H9 (cell line): ENCODE measurements at regions not wholly inside any gene's neighbourhood (a gene's known extent, or its start where the extent isn't known, plus 50 kb on each side); places are given as distances from the start of the nearest gene placed in this dataset.
A peak's percentile ranks its signal among the peaks of the same experiment; 100 is the strongest.

ENCODE experiments used
- DNase-seq: peaks from one replicate; pipeline ENCODE4 v3.0.0-alpha.2; 2017
- H2AFZ ChIP-seq: one replicate; pipeline ENCODE4 v1.6.1; 2013; ENCODE audit warnings: mild to moderate bottlenecking, low read length, control low read depth, moderate library complexity
- H2AK5ac ChIP-seq: 2 replicates; pipeline ENCODE4 v1.6.1; 2013; ENCODE audit warnings: low read length, control low read depth, mixed read lengths; ENCODE audit not compliant: insufficient read length
- H2BK120ac ChIP-seq: one replicate; pipeline ENCODE4 v1.6.1; 2013; ENCODE audit warnings: low read depth, mild to moderate bottlenecking, low read length, control low read depth, inconsistent platforms; ENCODE audit not compliant: poor library complexity, severe bottlenecking
- H2BK12ac ChIP-seq: 2 replicates; pipeline ENCODE4 v1.6.1; 2013; ENCODE audit warnings: low read length, control low read depth, mixed read lengths, low read depth; ENCODE audit not compliant: insufficient read length
- H2BK15ac ChIP-seq: 2 replicates; pipeline ENCODE4 v1.6.1; 2013; ENCODE audit warnings: low read depth, low read length, control low read depth
- H2BK20ac ChIP-seq: one replicate; pipeline ENCODE4 v1.6.1; 2013; ENCODE audit warnings: low read depth, mild to moderate bottlenecking, low read length, control low read depth, inconsistent platforms; ENCODE audit not compliant: poor library complexity, severe bottlenecking
- H2BK5ac ChIP-seq: 2 replicates; pipeline ENCODE4 v1.6.1; 2013; ENCODE audit warnings: low read length, control low read depth, mixed read lengths; ENCODE audit not compliant: insufficient read length
- H3K14ac ChIP-seq: 2 replicates; pipeline ENCODE4 v1.6.1; 2013; ENCODE audit warnings: low read length, control low read depth; ENCODE audit not compliant: insufficient read depth
- H3K18ac ChIP-seq: 2 replicates; pipeline ENCODE4 v1.6.1; 2013; ENCODE audit warnings: low read depth, mild to moderate bottlenecking, mixed read lengths, low read length, control low read depth; ENCODE audit not compliant: insufficient read length
- H3K23ac ChIP-seq: 2 replicates; pipeline ENCODE4 v1.6.1; 2013; ENCODE audit warnings: low read length, control low read depth, mixed read lengths, low read depth; ENCODE audit not compliant: insufficient read length
- H3K23me2 ChIP-seq: 2 replicates; pipeline ENCODE4 v1.6.1; 2013; ENCODE audit warnings: low read depth, mild to moderate bottlenecking, mixed read lengths, low read length, control low read depth; ENCODE audit not compliant: insufficient read length, poor library complexity, severe bottlenecking
- H3K27ac ChIP-seq: 2 replicates; pipeline ENCODE4 v1.5.1; 2013; ENCODE audit warnings: low read length, control low read depth, mixed read lengths, low read depth; ENCODE audit not compliant: insufficient read length
- H3K27me3 ChIP-seq: 2 replicates; pipeline ENCODE4 v1.6.1; 2013; ENCODE audit warnings: low read length, control low read depth, inconsistent platforms; ENCODE audit not compliant: insufficient read depth
- H3K4ac ChIP-seq: 2 replicates; pipeline ENCODE4 v1.6.1; 2013; ENCODE audit warnings: low read depth, mild to moderate bottlenecking, control low read depth, inconsistent platforms, low read length, moderate library complexity
- H3K4me1 ChIP-seq: 2 replicates; pipeline ENCODE4 v1.6.1; 2013; ENCODE audit warnings: low read length, control low read depth, inconsistent platforms; ENCODE audit not compliant: insufficient read depth
- H3K4me2 ChIP-seq: 2 replicates; pipeline ENCODE4 v1.6.1; 2013; ENCODE audit warnings: low read length, control low read depth, mixed read lengths; ENCODE audit not compliant: insufficient read length, insufficient read depth
- H3K56ac ChIP-seq: 2 replicates; pipeline ENCODE4 v1.6.1; 2013; ENCODE audit warnings: low read depth, mild to moderate bottlenecking, mixed read lengths, low read length, control low read depth; ENCODE audit not compliant: insufficient read length
- H3K79me1 ChIP-seq: 2 replicates; pipeline ENCODE4 v1.6.1; 2013; ENCODE audit warnings: low read depth, mild to moderate bottlenecking, moderate library complexity, low read length, control low read depth, inconsistent platforms; ENCODE audit not compliant: insufficient read depth, poor library complexity, severe bottlenecking
- H3K79me2 ChIP-seq: 2 replicates; pipeline ENCODE4 v1.6.1; 2013; ENCODE audit warnings: low read length, control low read depth, inconsistent platforms; ENCODE audit not compliant: insufficient read depth
- H3K9ac ChIP-seq: 2 replicates; pipeline ENCODE4 v1.6.1; 2013; ENCODE audit warnings: low read length, control low read depth, mixed read lengths; ENCODE audit not compliant: insufficient read length; ENCODE audit errors: extremely low read depth
- H3K9me3 ChIP-seq: one replicate; pipeline ENCODE4 v1.6.1; 2013; ENCODE audit warnings: low read depth, low read length, inconsistent platforms; ENCODE audit not compliant: control insufficient read depth
- H3T11ph ChIP-seq: one replicate; pipeline ENCODE4 v1.6.1; 2013; ENCODE audit warnings: mild to moderate bottlenecking, low read length, control low read depth, inconsistent platforms
- H4K20me1 ChIP-seq: one replicate; pipeline ENCODE4 v1.6.1; 2013; ENCODE audit not compliant: control insufficient read depth, insufficient read length, insufficient read depth
- H4K5ac ChIP-seq: 2 replicates; pipeline ENCODE4 v1.6.1; 2013; ENCODE audit warnings: low read depth, mild to moderate bottlenecking, mixed read lengths, low read length, control low read depth; ENCODE audit not compliant: insufficient read length
- H4K8ac ChIP-seq: replicated peaks from 2 replicates; pipeline ENCODE4 v1.6.1; 2013; ENCODE audit warnings: low read length, control low read depth, mixed read lengths, low read depth; ENCODE audit not compliant: insufficient read length
- H4K91ac ChIP-seq: 2 replicates; pipeline ENCODE4 v1.6.1; 2013; ENCODE audit warnings: low read depth, mild to moderate bottlenecking, moderate library complexity, mixed read lengths, low read length, control low read depth; ENCODE audit not compliant: insufficient read length
- H3K27ac Mint-ChIP-seq, 3 experiments: 2 replicates in 2 of 3; 3 replicates in 1 of 3; pipeline ENCODE4 v1.8.0; 2020 to 2021; ENCODE audit warnings: mixed read lengths in 3 of 3, mild to moderate bottlenecking in 1 of 3, moderate library complexity in 1 of 3
- H3K27me3 Mint-ChIP-seq: 2 replicates; pipeline ENCODE4 v1.8.0; 2021; ENCODE audit warnings: low read depth, mild to moderate bottlenecking, moderate library complexity, mixed read lengths
- H3K36me3 Mint-ChIP-seq, 3 experiments: 2 replicates in 2 of 3; 3 replicates in 1 of 3; pipeline ENCODE4 v1.8.0; 2020 to 2021; ENCODE audit warnings: low read depth in 3 of 3, mixed read lengths in 3 of 3; ENCODE audit not compliant: insufficient read depth in 1 of 3
- H3K4me1 Mint-ChIP-seq, 2 experiments: 2 replicates each; pipeline ENCODE4 v1.8.0; 2020; ENCODE audit warnings: mixed read lengths in 2 of 2
- H3K4me3 Mint-ChIP-seq, 2 experiments: 2 replicates in 1 of 2; 3 replicates in 1 of 2; pipeline ENCODE4 v1.8.0; 2020 to 2021; ENCODE audit warnings: mild to moderate bottlenecking in 2 of 2, mixed read lengths in 2 of 2, moderate library complexity in 1 of 2
- H3K9me3 Mint-ChIP-seq, 2 experiments: 2 replicates in 1 of 2; 3 replicates in 1 of 2; pipeline ENCODE4 v1.8.0; 2020; ENCODE audit warnings: mild to moderate bottlenecking in 2 of 2, mixed read lengths in 2 of 2, moderate library complexity in 1 of 2
- WGBS: extraction: QIAGEN DNeasy Blood & Tissue Kit; methylation state at CpG from one replicate; pipeline ENCODE4 v1.1.7; 2013; ENCODE audit warnings: missing lambda C conversion rate, low lambda C conversion rate, mixed read lengths; ENCODE audit not compliant: insufficient read length; ENCODE audit errors: extremely low coverage; 5-methylcytosine and 5-hydroxymethylcytosine counted together
- TF ChIP-seq, protein P1 (sequence below): fragments of 200-600 bp; sonication (generic); conservative IDR thresholded peaks from 3 replicates; pipeline ENCODE4 v1.8.0; 2021; ENCODE audit warnings: antibody characterized with exemption, mild to moderate bottlenecking

DNA sequence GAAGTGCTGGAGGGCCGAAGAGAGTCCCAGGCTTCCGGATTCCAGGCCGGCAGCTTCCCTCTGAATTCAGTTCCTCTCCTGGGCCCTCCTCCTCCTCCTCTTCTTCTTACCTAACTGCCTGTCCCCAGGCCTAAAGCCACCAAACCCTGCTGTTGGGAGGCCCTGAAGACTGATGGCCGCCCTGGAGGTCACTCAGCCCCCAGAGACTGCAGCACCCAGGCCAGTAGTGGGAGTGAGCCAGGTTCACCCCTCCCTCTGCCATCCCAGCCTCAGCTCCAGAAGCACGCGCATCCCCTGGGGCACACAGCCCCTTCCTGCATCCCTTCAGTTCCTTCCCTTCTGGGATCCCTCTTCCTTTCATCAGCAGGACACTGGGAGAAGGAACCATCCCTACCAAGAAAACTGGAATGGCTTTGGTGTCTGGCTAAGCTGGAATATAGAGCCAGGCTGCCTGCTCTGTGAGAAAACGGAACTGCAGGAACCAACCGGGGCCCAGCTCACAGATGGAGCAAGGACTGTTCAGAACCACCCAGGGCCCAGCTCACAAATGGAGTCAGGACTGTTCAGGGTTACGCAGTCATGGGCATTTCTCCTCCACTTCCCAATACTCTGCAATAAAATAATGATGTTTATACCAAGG, 127.4 kb downstream of the NDUFA10 start:
- Histone ChIP-seq H3K14ac (no peak overlapping the region; the same call in 1 of the 2 replicates), H3K4ac (no peak overlapping the region), H2BK120ac (no peak overlapping the region), H3K9me3 (no peaks in the 10 kb centered on the region), H3K9ac (no peak overlapping the region), H3K56ac (no peak overlapping the region), H4K8ac (no peak overlapping the region), H3T11ph (no peak overlapping the region), H3K79me2 (no peaks in the 10 kb centered on the region), H2AFZ (no peak overlapping the region), H2AK5ac (no peak overlapping the region), H3K23ac (no peak overlapping the region), H2BK20ac (no peak overlapping the region), H2BK15ac (no peak overlapping the region), H2BK12ac (no peak overlapping the region), H3K27ac (no peak overlapping the region), H4K91ac (no peak overlapping the region), H2BK5ac (no peak overlapping the region), H4K20me1 (no peaks in the 10 kb centered on the region), H3K79me1 (no peaks in the 10 kb centered on the region), H3K4me2 (no peak overlapping the region), H3K4me1 (peaks cover 2% of the 10 kb centered on the region; the same call in 1 of the 2 replicates), H4K5ac (no peak overlapping the region), H3K23me2 (no peaks in the 10 kb centered on the region), H3K27me3 (no peaks in the 10 kb centered on the region), H3K18ac (no peak overlapping the region)
- Mint-ChIP-seq H3K4me1 (peaks cover 24 to 25% of the 10 kb centered on the region in 2 experiments), H3K27me3 (peaks cover 33% of the 10 kb centered on the region), H3K9me3 (peaks cover 5 to 7% of the 10 kb centered on the region in 2 experiments; a peak in 3 of 5 replicates), H3K4me3 (no peak overlapping the region), H3K36me3 (peaks cover 0 to 5% (median 3%) of the 10 kb centered on the region in 3 experiments; a peak in 4 of 7 replicates), H3K27ac (no peak overlapping the region)
- DNase-seq, result peak; percentile 26
- TF ChIP-seq, protein P1, sequence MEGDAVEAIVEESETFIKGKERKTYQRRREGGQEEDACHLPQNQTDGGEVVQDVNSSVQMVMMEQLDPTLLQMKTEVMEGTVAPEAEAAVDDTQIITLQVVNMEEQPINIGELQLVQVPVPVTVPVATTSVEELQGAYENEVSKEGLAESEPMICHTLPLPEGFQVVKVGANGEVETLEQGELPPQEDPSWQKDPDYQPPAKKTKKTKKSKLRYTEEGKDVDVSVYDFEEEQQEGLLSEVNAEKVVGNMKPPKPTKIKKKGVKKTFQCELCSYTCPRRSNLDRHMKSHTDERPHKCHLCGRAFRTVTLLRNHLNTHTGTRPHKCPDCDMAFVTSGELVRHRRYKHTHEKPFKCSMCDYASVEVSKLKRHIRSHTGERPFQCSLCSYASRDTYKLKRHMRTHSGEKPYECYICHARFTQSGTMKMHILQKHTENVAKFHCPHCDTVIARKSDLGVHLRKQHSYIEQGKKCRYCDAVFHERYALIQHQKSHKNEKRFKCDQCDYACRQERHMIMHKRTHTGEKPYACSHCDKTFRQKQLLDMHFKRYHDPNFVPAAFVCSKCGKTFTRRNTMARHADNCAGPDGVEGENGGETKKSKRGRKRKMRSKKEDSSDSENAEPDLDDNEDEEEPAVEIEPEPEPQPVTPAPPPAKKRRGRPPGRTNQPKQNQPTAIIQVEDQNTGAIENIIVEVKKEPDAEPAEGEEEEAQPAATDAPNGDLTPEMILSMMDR, result no peak
- WGBS, result no CpG with 5 or more reads among the region's 9 CpGs
